ENCODE measurements at regions not wholly inside any gene's neighbourhood (a gene's known extent, or its start where the extent isn't known, plus 50 kb on each side); places are given as distances from the start of the nearest gene placed in this dataset.

DNA sequence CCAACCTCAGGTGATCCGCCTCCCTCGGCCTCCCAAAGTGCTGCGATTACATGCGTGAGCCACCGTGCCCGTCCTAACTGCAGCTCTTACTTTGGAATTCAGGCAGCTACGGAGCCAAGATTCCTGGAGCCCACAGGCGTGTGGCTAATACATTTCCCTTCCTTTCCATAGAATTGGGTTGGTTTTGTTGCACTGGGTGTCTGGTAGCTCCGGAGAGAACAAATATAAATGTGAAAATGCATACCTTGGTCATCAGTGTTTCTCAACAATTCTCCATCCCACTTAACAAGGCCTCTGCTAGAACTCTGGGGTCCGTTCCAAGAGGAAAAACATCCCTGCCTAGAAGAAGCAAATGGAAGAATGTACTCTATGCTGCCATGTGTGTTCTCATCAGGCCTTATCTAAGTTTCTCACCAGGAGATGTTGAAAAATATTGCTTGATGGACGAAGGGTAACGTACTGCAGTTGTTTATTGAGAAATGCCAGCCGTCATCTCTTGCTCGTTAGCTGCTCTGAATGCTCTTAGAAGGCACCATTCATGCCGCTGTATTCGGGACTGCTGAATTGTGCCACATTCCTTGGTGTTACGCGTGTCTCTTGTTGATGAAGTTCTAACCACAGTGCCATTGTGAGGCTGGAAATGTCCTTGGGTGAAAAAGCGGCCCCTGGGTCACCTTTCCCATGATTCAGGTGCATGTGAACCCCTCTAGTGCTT is 50.5 kb upstream of the CD99 start:
- DNase-seq (ENCODE audit: low spot score): no peak

DNA sequence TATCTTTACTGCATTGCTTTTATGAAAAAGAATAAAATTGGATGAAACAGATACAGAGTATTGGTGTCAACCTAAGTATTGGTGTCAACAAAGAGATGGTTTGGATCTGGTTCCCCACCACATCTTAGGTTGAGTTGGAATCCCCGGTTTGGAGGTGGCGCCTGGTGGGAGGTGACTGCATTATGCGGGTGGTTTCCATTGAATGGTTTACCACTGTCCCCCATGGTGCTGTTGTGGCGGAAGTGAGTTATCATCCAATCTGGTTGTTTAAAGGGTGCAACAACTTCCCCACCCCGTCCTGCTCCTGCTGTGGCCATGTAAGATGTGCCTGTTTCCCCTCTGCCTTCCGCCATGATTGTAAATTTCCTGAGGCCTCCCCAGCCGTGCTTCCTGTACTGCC is 52.8 kb upstream of the CD99 start:
- peak; percentile 15 for DNase-seq (ENCODE audit: low spot score)

DNA sequence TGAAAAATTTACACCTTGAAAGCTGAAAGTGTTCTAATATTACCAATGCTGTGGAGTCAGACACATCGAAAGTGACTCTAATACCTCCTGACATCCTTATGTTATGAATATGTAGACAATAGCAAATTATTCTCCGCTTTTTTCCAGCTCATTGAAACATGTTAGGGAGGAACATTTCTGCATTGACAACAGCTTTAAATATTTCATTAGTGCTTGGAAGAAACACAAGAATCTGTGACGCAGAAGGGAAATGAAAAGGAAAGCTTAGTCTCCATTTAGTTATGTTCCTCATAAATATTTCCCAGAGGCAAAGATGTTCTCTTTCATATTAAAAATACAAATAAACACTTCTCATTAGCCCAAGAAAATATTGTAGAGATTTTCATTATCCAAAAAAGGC is 55.8 kb upstream of the CD99 start:
- DNase-seq (ENCODE audit: low spot score): no peak

DNA sequence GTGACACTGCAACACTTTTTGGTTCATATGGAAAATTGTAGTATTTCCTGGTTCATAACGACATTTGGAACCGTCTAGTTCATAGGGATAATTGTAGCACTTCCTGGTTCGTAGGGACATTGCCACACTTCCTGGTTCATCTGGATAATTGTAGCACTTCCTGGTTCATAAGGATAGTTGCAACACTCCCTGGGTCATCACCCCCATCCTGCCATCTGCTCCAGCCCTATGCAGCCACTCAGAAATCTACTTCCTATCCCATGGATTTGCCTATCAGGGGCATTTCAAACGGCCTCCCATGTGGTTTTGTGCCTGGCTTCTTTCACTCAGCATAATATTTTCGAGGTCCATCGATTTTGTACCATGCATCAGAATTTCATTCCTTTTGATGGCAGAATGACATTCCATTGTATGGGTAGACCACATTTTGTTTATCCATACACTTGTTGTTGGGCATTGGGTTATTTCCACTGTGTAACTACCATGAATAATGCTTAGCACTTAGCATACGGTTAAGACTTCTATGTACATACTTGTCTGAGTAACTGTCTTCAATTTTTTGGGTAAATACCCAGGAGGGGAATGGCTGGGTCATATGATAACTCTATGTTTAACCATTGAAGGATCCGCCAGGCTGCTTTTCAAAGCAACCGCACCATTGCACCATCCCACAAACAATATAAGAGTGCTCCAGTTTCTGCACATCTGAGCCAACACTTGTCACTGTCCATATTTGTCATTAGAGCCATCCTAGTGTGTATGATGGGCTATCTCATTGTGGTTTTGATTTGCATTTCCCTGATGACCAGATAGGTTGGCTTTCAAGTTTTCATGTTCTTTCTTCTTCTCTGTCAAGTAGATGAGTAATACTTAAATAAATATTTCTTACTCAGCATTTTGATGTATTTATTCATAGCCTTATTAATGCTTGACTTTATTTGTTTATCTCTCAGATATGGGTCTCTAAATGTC is 58.3 kb upstream of the CD99 start:
- no peak for DNase-seq (ENCODE audit: low spot score)

DNA sequence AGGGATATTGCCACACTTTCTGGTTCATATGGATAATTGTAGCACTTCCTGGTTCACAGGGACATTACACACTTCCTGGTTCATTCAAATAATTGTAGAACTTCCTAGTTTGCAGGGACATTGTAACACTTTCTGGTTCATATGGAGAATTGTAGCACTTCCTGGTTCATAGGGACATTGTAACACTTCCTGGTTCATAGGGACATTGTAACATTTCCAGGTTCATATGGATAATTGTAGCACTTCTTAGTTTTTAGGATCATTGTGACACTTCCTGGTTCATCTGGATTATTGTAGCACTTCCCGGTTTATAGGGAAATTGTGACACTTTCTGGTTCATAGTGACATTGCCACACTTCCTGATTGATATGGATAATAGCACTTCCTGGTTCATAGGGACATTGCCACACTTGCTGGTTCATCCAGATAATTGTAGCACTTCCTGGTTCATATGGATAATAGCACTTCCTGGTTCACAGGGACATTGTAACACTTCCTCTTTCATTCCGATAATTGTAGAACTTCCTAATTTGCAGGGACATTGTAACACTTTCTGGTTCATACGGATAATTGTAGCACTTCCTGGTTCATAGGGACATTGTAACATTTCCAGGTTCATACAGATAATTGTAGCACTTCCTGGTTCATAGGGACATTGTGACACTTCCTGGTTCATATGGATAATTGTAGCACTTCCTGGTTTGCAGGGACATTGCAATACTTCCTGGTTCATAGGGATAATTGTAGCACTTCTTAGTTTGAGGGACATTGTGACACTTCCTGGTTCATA is 59.2 kb upstream of the CD99 start:
- DNase-seq (ENCODE audit: low spot score): peak; percentile 22

DNA sequence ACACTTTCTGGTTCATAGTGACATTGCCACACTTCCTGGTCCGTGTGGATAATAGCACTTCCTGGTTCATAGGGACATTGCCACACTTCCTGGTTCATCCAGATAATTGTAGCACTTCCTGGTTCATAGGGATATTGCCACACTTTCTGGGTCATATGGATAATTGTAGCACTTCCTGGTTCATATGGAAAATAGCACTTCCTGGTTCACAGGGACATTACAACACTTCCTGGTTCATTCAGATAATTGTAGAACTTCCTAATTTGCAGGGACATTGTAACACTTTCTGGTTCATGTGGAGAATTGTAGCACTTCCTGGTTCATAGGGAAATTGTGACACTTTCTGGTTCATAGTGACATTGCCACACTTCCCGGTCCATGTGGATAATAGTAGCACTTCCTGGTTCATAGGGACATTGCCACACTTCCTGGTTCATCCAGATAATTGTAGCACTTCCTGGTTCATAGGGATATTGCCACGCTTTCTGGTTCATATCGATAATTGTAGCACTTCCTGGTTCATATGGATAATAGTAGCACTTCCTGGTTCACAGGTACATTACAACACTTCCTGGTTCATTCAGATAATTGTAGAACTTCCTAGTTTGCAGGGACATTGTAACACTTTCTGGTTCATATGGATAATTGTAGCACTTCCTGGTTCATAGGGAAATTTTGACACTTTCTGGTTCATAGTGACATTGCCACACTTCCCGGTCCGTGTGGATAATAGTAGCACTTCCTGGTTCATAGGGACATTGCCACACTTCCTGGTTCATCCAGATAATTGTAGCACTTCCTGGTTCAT is 60.0 kb upstream of the CD99 start:
- DNase-seq (ENCODE audit: low spot score): peak; percentile 68

DNA sequence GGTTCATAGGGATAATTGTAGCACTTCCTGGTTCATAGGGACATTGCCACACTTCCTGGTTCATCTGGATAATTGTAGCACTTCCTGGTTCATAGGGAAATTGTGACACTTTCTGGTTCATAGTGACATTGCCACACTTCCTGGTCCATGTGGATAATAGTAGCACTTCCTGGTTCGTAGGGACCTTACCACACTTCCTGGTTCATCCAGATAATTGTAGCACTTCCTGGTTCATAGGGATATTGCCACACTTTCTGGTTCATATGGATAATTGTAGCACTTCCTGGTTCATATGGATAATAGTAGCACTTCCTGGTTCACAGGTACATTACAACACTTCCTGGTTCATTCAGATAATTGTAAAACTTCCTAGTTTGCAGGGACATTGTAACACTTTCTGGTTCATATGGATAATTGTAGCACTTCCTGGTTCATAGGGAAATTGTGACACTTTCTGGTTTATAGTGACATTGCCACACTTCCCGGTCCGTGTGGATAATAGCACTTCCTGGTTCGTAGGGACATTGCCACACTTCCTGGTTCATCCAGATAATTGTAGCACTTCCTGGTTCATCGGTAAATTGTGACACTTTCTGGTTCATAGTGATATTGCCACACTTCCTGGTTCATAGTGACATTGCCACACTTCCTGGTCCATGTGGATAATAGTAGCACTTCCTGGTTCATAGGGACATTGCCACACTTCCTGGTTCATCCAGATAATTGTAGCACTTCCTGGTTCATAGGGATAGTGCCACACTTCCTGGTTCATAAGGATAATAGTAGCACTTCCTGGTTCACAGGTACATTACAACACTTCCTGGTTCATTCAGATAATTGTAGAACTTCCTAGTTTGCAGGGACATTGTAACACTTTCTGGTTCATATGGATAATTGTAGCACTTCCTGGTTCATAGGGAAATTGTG is 60.8 kb upstream of the CD99 start:
- DNase-seq (ENCODE audit: low spot score): peak; percentile 83

DNA sequence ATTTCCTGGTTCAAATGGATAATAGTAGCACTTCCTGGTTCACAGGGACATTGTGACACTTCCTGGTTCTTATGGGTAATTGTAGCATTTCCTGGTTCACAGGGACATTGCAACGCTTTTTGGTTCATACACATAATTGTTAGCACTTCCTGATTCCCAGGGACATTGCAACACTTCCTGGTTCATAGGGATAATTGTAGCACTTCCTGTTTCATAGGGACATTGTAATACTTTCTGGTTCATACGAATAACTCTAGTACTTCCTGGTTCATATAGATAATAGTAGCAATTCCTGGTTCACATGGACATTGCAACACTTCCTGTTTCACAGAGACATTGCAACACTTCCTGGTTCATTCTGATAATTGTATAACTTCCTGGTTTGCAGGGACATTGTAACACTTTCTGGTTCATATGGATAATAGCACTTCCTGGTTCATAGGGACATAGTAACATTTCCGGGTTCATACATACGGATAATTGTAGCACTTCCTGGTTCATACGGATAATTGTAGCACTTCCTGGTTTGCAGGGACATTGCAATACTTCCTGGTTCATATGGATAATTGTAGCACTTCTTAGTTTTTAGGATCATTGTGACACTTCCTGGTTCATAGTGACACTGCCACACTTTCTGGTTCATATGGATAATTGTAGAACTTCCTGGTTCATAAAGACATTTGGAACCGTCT is 61.6 kb upstream of the CD99 start:
- peak; percentile 67 for DNase-seq (ENCODE audit: low spot score)

DNA sequence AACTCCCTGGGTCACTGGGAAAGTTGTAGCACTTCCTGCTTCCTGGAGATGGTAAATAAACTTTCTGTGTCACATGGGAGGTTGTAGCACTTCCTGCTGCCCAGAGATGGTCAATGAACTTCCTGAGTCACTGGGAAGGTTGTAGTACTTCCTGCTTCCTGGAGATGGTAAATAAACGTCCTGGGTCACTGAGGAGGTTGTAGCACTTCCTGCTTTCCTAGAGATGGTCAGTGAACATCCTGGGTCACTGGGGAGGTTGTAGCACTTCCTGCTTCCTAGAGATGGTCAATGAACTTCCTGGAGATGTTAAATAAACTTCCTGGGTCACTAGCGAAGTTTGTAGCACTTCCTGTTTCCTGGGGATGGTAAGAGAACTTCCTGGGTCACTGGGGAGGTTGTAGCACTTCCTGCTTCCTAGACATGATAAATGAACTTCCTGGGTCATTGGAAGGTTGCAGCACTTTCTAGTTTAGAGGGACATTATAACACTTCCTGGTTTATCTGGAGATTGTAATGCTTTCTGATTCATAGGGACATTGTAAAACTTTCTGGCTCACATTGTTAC is 62.3 kb upstream of the CD99 start:
- DNase-seq (ENCODE audit: low spot score): peak; percentile 34

DNA sequence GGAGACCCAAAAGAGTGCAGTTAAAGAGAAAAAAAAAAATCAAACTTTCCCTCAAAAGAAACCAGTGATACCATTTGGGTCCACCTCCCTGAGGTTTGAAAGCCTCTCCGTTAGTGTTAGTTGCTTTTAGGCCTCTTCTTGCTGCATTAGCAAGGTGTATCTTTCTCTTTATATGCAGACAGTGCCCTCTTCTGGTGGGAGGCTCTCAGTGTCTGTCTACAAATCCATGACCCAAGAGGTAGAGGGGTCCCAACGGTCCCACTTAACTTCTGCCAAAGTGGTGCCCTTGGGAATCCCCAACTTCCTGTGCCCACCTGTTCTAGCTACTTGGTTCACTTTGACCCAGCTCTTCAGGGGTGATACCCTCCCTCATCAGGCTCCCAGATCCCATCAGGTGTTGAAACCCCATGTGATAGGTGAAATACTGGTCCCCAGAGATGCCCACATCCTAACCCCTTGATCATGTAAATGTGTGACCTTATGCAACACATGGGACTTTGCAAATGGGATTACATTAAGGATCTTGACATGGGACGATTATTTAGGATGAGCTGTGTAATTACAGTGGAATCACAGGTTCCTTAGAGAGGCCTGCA is 63.7 kb upstream of the CD99 start:
- peak; percentile 46 for DNase-seq (ENCODE audit: low spot score)

DNA sequence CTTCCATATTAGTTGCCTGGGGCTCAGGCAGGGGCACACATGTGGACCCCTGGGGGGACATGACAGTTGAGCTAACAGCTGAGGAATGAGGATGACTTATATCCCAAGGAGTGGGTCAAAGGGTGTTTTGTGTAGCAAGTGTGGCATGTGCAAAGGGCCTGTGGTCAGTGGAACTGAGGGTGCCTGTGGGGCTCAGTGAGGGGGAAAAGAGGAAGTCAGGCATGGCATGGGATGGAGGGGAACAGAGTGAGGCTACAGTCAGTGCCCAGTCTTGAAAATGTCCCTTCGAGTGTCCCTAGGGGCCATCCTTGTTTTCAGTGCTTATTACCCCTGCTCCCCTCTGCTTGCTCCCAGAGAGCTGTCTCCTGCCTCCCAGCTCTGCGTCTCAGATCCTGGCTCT is 64.3 kb upstream of the CD99 start:
- no peak for DNase-seq (ENCODE audit: low spot score)

DNA sequence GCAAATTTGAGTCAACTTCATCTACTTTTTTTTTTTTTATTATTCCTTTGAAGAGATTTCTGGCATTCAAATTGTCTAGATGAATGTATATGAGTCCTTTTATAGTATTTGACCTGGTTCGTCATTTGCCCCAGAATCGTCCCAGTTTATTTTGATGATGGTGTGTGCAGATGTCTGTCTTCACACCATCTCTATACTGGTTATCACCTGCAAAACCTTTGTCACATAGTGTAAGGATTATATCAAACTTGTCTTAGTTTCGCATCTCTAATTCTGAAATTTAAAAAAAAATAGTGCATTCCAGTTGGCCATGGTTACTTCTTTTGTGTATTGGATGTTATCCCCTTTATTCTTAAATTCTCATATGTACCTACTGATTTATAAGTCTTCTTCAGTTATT is 70.5 kb upstream of the CD99 start:
- DNase-seq (ENCODE audit: low spot score): no peak

DNA sequence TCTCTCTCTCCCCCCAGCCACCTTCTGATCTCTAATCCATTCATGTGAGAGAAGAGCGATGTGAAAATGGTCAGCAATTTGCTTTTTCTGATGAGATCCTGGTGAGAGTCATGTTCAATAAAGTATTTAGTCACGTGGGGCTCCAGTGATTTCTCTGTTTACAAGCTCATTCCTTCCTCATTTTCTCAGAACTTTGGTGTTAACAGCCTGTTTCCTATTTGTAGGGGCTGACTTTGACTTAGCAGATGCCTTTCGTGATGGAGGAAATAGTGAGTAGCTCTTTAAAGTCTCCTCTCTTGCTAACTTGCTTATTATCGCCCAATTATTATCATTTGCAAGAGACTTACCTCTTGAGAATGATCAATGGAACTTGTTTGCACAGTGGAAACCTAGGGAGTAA is 72.6 kb upstream of the CD99 start:
- DNase-seq (ENCODE audit: low spot score): no peak

DNA sequence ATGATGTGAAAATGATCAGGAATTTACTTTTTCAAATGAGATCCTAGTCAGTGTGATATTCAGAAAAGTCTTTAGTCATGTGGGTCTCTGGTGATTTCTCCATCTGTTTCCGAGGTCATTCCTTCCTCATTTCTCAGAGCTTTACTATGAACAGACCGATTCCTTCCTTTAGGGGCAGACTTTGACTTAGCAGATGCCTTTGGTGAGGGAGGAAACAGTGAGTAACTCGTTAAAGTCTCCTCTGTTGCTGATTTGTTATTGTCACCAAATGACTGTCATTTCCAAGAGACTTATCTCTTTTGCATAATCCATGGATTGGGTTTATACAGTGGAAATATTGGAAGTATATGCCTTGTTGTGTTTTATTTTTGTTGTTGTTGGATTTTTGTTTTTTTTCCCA is 76.2 kb upstream of the CD99 start:
- no peak for DNase-seq (ENCODE audit: low spot score)

DNA sequence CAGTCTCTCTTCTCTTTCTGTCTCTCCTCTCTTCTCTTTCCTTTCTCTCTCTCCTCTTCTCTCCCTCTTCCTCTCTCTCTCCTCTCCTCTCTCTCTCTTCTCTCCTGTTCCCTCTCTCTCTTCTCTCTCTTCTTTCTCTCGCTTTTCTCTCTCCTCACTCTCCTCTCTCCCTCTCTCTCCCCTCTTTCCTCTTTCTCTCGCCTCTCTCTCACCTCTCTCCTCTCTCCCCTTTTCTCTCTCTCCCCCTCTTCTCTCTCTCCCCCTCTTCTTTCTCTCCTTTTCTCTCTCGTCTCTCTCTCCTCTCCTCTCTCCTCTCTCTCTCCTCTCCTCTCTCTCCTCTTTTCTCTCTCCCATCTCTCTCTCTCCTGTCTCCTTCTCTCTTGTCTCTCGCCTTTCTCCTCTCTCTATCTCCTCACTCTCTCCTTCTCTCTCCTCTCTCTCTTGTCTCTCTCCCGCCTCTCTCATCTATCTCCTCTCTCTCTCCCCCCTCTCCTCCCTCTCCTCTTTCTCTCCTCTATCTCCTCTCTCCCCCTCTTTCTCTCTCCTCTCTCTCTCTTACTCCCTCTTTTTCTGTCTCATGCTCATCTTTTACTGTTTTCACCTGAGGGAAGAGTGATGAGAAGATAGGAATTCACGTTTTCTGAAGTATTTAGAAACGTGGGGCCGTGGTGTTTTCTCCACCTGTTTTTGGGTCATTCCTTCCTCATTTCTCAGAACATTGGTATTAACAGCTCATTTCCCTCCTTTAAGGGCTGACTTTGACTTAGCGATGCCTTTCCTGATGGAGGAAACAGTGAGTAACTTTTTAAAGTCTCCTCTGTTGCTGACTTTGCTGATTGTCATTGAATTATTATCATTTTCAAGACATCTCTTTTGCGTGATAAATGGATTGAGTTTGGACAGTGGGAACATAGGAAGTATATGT is 80.6 kb upstream of the CD99 start:
- DNase-seq (ENCODE audit: low spot score): no peak

DNA sequence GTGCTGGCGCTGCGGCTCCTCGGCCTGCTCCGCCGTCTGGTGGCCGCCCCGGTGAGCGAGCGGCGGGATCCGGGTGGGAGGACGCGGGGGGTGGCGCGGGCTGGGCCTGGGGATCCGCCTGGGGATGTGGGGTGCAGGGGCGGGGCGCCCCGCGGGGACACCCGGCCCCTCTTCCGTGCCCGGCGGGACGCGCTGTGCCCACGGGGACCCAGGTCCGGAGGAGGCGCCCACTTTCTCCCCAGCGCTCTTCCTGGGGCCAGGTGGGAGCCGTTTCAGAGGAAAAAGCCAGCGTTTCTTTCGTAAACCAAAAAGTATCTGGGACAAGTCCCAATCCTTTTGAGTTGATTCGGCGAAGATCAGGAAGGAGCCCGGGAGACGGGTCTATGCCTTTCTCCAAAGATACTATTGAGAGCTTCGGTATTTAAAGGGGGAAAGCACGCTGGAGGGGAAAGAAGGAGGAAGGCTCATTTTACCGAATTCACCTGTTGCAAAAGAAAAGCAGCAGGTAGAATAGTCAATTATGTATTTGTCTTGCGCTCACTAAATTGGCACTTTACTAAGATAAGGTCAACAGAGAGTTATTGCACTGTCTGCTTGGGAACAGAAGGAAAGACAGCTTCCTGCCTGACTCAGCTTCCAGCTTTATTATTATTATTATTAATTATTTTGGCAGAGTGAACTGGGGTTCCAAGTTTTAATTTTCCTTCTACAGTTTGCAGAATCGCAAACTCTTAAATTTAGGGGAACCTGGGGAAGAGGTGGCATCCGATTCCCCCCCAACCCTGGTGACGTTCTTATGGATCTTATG is 81.5 kb upstream of the CD99 start:
- DNase-seq (ENCODE audit: low spot score): no peak

Data from CD4-positive, alpha-beta T cell treated with Interleukin-15 for 4 hours (primary cell).